ENCODE measurements at regions not wholly inside any gene's neighbourhood (a gene's known extent, or its start where the extent isn't known, plus 50 kb on each side); places are given as distances from the start of the nearest gene placed in this dataset.

DNA sequence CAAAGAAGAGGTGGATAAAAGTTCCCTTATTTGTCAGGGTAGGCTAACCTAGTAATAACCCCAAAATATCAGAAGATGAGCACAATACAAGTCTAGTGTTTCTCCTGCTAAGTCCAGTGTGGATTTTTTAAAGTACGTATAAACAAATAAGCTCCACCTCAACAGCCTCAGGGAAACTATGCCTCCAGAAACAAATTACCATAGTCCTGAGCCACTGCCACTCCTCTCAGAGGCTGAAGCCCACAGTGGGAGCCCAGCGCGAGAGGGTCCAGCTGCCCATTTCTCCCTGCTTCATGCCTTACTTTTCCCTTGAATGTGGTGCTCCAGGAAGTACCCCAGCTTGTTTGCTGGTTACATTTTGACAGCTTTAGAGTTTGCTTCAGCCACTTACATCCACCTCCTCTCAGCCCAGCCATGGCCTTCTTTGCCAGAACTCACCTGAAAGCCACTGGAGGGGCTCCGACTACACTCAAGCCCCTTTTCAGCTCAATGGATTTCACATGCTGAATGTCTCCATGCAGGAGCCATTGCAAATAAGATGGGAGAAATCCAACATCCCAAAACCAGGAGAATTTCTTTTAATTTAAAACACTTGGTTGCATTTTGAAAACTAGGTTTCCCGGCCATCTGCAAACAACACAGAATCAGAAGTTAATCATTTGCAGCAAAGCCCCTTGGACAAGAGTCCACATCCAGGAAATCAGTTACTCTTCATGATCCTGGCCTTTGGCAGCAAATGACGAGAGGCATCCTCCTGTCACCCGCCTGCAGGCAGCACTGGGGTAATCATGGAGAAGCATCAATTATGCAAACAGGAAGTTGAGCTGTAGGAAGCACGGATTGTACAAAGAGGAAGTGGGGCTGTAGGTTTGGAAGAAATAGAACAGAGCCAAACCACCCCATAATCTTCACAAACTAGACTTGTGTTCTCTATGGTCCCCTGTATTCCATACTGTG, 138.1 kb downstream of the HERPUD2 start:
- Histone ChIP-seq H3K9me2 (replicated peaks; ENCODE audit: insufficient read depth, low read length) (no peaks in the 10 kb centered on the region), H3K27ac (ENCODE audit: low read depth, low read length) (no peak overlapping the region), H4K20me1 (ENCODE audit: low read depth, low read length) (no peaks in the 10 kb centered on the region), H3K79me2 (ENCODE audit: insufficient read depth, low read length) (no peaks in the 10 kb centered on the region), H3K4me2 (ENCODE audit: low read depth, low read length, poor library complexity, severe bottlenecking) (no peak overlapping the region), H3K27me3 (ENCODE audit: low read length) (no peaks in the 10 kb centered on the region), H3K4me3 (ENCODE audit: insufficient read depth, low read length, poor library complexity, severe bottlenecking) (no peak overlapping the region), H2AFZ (ENCODE audit: low read depth, low read length, severe bottlenecking) (no peak overlapping the region), H3F3A (ENCODE audit: insufficient read depth) (no peaks in the 10 kb centered on the region), H3K36me3 (ENCODE audit: low read length) (no peaks in the 10 kb centered on the region), H3K9ac (ENCODE audit: low read length) (no peak overlapping the region), H3K9me3 (ENCODE audit: insufficient read depth, low read length) (no peaks in the 10 kb centered on the region)
- TF ChIP-seq EZH2phosphoT487 (conservative IDR thresholded peaks at IDR 0.05; ENCODE audit: low read length): no peak
- TF ChIP-seq, protein P1, sequence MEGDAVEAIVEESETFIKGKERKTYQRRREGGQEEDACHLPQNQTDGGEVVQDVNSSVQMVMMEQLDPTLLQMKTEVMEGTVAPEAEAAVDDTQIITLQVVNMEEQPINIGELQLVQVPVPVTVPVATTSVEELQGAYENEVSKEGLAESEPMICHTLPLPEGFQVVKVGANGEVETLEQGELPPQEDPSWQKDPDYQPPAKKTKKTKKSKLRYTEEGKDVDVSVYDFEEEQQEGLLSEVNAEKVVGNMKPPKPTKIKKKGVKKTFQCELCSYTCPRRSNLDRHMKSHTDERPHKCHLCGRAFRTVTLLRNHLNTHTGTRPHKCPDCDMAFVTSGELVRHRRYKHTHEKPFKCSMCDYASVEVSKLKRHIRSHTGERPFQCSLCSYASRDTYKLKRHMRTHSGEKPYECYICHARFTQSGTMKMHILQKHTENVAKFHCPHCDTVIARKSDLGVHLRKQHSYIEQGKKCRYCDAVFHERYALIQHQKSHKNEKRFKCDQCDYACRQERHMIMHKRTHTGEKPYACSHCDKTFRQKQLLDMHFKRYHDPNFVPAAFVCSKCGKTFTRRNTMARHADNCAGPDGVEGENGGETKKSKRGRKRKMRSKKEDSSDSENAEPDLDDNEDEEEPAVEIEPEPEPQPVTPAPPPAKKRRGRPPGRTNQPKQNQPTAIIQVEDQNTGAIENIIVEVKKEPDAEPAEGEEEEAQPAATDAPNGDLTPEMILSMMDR (IDR thresholded peaks at IDR 0.05; ENCODE audit: insufficient read depth, low read length, poor library complexity, severe bottlenecking): no peak

DNA sequence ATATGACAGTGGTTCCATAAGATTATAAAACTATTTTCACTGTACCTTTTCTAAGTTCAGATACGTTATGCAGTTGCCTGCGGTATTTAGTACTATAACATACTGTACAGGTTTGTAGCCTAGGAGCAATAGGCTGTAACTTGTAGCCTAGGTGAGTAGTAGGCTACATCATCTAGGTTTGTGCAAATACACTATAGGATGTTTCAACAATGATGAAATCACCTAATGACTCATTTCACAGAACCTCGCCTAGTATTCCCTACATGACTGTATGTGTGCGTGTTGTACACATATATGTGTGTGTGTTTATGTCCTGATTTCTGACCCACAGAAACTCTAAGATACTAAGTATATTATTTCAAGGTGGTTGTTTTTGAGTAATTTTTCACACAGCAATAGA, 139.0 kb downstream of the HERPUD2 start:
- Histone ChIP-seq H3K4me2 (ENCODE audit: low read depth, low read length, poor library complexity, severe bottlenecking) (no peak overlapping the region), H4K20me1 (ENCODE audit: low read depth, low read length) (no peaks in the 10 kb centered on the region), H3K9me3 (ENCODE audit: insufficient read depth, low read length) (no peaks in the 10 kb centered on the region), H3K27me3 (ENCODE audit: low read length) (no peaks in the 10 kb centered on the region), H3K27ac (ENCODE audit: low read depth, low read length) (no peak overlapping the region), H3K4me3 (ENCODE audit: insufficient read depth, low read length, poor library complexity, severe bottlenecking) (no peak overlapping the region), H3K36me3 (ENCODE audit: low read length) (no peaks in the 10 kb centered on the region), H3K9ac (ENCODE audit: low read length) (no peak overlapping the region), H3F3A (ENCODE audit: insufficient read depth) (no peaks in the 10 kb centered on the region), H3K79me2 (ENCODE audit: insufficient read depth, low read length) (no peaks in the 10 kb centered on the region), H3K9me2 (replicated peaks; ENCODE audit: insufficient read depth, low read length) (no peaks in the 10 kb centered on the region), H2AFZ (ENCODE audit: low read depth, low read length, severe bottlenecking) (no peak overlapping the region)
- TF ChIP-seq, protein P1 (IDR thresholded peaks at IDR 0.05; ENCODE audit: insufficient read depth, low read length, poor library complexity, severe bottlenecking): no peak
- TF ChIP-seq EZH2phosphoT487 (conservative IDR thresholded peaks at IDR 0.05; ENCODE audit: low read length): no peak

DNA sequence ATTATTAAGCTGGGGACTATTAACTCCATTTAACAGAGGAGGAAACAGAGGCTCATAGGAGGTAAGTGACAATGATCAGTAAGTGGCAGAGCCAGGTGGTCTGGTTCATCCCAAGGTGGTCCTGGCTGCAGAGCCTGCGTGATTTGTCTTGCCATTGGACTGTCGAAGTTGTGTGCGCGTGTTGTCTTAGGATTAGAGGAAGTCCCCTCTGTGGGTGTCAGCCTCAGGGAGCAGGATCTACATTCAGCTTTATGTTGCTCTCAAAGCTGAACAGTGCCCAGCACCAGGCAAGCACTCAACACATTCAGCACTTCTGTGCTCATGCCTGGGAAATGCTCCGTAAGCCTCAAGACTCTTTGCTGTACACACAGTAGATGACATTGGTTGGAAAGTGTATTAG, 139.5 kb downstream of the HERPUD2 start:
- Histone ChIP-seq H3K9ac (ENCODE audit: low read length) (no peak overlapping the region), H3K79me2 (ENCODE audit: insufficient read depth, low read length) (no peaks in the 10 kb centered on the region), H3K27me3 (ENCODE audit: low read length) (no peaks in the 10 kb centered on the region; the same call in 1 of the 2 replicates), H4K20me1 (ENCODE audit: low read depth, low read length) (no peaks in the 10 kb centered on the region), H2AFZ (ENCODE audit: low read depth, low read length, severe bottlenecking) (no peak overlapping the region), H3K9me2 (replicated peaks; ENCODE audit: insufficient read depth, low read length) (no peaks in the 10 kb centered on the region), H3K4me2 (ENCODE audit: low read depth, low read length, poor library complexity, severe bottlenecking) (no peak overlapping the region), H3K27ac (ENCODE audit: low read depth, low read length) (no peak overlapping the region), H3F3A (ENCODE audit: insufficient read depth) (no peaks in the 10 kb centered on the region), H3K9me3 (ENCODE audit: insufficient read depth, low read length) (no peaks in the 10 kb centered on the region), H3K36me3 (ENCODE audit: low read length) (no peaks in the 10 kb centered on the region), H3K4me3 (ENCODE audit: insufficient read depth, low read length, poor library complexity, severe bottlenecking) (no peak overlapping the region)
- TF ChIP-seq EZH2phosphoT487 (conservative IDR thresholded peaks at IDR 0.05; ENCODE audit: low read length): no peak
- TF ChIP-seq, protein P1 (IDR thresholded peaks at IDR 0.05; ENCODE audit: insufficient read depth, low read length, poor library complexity, severe bottlenecking): no peak

All from SU-DHL-6 (cell line).